ENCODE measurements at regions not wholly inside any gene's neighbourhood (a gene's known extent, or its start where the extent isn't known, plus 50 kb on each side); places are given as distances from the start of the nearest gene placed in this dataset.
"Not testable (repeated sequence)": the region's sequence is repeated elsewhere in the genome, so short reads cannot be mapped to it uniquely, and the experiment has no call there.

- no peak for DNase-seq
Measured at GRCh38 chr6:150775415-150776203, 89.9 kb upstream of the MTHFD1L start.

- no peak for DNase-seq
Measured at GRCh38 chr6:150777736-150778135, 87.8 kb upstream of the MTHFD1L start.

GRCh38 chr6:150783813-150784212 lies 81.7 kb upstream of the MTHFD1L start:
- DNase-seq, result no peak

GRCh38 chr6:150787429-150787828 lies 78.1 kb upstream of the MTHFD1L start:
- DNase-seq, result no peak

- no peak for DNase-seq
Measured at GRCh38 chr6:150788089-150788488, 77.4 kb upstream of the MTHFD1L start.

- not testable (repeated sequence) for DNase-seq
Measured at GRCh38 chr6:150789906-150790305, 75.6 kb upstream of the MTHFD1L start.

- no peak for DNase-seq
Measured at GRCh38 chr6:150791717-150792116, 73.8 kb upstream of the MTHFD1L start.

GRCh38 chr6:150797949-150798348 lies 67.6 kb upstream of the MTHFD1L start:
- DNase-seq, result no peak

- DNase-seq, result no peak
Measured at GRCh38 chr6:150799276-150799805, 66.2 kb upstream of the MTHFD1L start.

- DNase-seq, result no peak
Measured at GRCh38 chr6:150800674-150801314, 64.7 kb upstream of the MTHFD1L start.

GRCh38 chr6:150806790-150807189 lies 58.7 kb upstream of the MTHFD1L start:
- no peak for DNase-seq

GRCh38 chr6:150813319-150813992 lies 52.0 kb upstream of the MTHFD1L start:
- no peak for DNase-seq

GRCh38 chr6:150813993-150814359 lies 51.5 kb upstream of the MTHFD1L start:
- no peak for DNase-seq
